ENCODE measurements at regions not wholly inside any gene's neighbourhood (a gene's known extent, or its start where the extent isn't known, plus 50 kb on each side); places are given as distances from the start of the nearest gene placed in this dataset.
A peak's percentile ranks its signal among the peaks of the same experiment; 100 is the strongest.
"Not testable (repeated sequence)": the region's sequence is repeated elsewhere in the genome, so short reads cannot be mapped to it uniquely, and the experiment has no call there.

GRCh38 chr1:149700220-149700619, 82.3 kb upstream of the FCGR1A start:
- DNase-seq (ENCODE audit: low read depth), result not testable (repeated sequence)

GRCh38 chr1:149700677-149701567, 81.6 kb upstream of the FCGR1A start:
- DNase-seq (ENCODE audit: low read depth), result not testable (repeated sequence)

GRCh38 chr1:149708192-149708853, 74.2 kb upstream of the FCGR1A start:
- peak; percentile 43 for DNase-seq (ENCODE audit: low read depth)

- DNase-seq (ENCODE audit: low read depth), result not testable (repeated sequence)
Observed at GRCh38 chr1:149711651-149712050, 70.8 kb upstream of the FCGR1A start.

GRCh38 chr1:149712154-149712927, 70.2 kb upstream of the FCGR1A start:
- peak; percentile 47 for DNase-seq (ENCODE audit: low read depth)

- not testable (repeated sequence) for DNase-seq (ENCODE audit: low read depth)
Observed at GRCh38 chr1:149713513-149713912, 69.0 kb upstream of the FCGR1A start.

- DNase-seq (ENCODE audit: low read depth), result not testable (repeated sequence)
Observed at GRCh38 chr1:149713952-149714351, 68.5 kb upstream of the FCGR1A start.

GRCh38 chr1:149724618-149725302, 57.7 kb upstream of the FCGR1A start:
- DNase-seq (ENCODE audit: low read depth), result not testable (repeated sequence)

- not testable (repeated sequence) for DNase-seq (ENCODE audit: low read depth)
Observed at GRCh38 chr1:149726688-149727087, 55.8 kb upstream of the FCGR1A start.

- not testable (repeated sequence) for DNase-seq (ENCODE audit: low read depth)
Observed at GRCh38 chr1:149728598-149728997, 53.9 kb upstream of the FCGR1A start.
